Hepatocyte (in vitro differentiated cells): ENCODE measurements at regions not wholly inside any gene's neighbourhood (a gene's known extent, or its start where the extent isn't known, plus 50 kb on each side); places are given as distances from the start of the nearest gene placed in this dataset.
A peak's percentile ranks its signal among the peaks of the same experiment; 100 is the strongest.

Experiments used
- DNase-seq: peaks from one replicate; pipeline ENCODE4 v3.0.0-alpha.2; 2016; ENCODE audit warnings: low spot score
- H2AFZ ChIP-seq: fragments of 200-600 bp; sonication (generic); 2 replicates; pipeline ENCODE4 v1.6.0; 2016; ENCODE audit warnings: antibody characterized with exemption, mild to moderate bottlenecking
- H3K27ac ChIP-seq: fragments of 200-600 bp; sonication (generic); 2 replicates; pipeline ENCODE4 v1.5.1; 2016; ENCODE audit warnings: mild to moderate bottlenecking
- H3K27me3 ChIP-seq: fragments of 200-600 bp; sonication (generic); 2 replicates; pipeline ENCODE4 v1.6.1; 2016
- H3K36me3 ChIP-seq: fragments of 200-600 bp; sonication (generic); replicated peaks from 2 replicates; pipeline ENCODE4 v1.5.1; 2016; ENCODE audit warnings: low read depth; ENCODE audit not compliant: insufficient read depth
- H3K4me1 ChIP-seq: fragments of 200-600 bp; sonication (generic); 2 replicates; pipeline ENCODE4 v1.5.1; 2016; ENCODE audit warnings: mild to moderate bottlenecking, moderate library complexity; ENCODE audit not compliant: insufficient read depth
- H3K4me2 ChIP-seq: fragments of 200-600 bp; sonication (generic); 2 replicates; pipeline ENCODE4 v1.6.0; 2016
- H3K4me3 ChIP-seq: fragments of 200-600 bp; sonication (generic); 2 replicates; pipeline ENCODE4 v1.5.1; 2016; ENCODE audit warnings: mild to moderate bottlenecking
- H3K79me2 ChIP-seq: fragments of 200-600 bp; sonication (generic); 2 replicates; pipeline ENCODE4 v1.6.0; 2017; ENCODE audit warnings: mild to moderate bottlenecking
- H3K9me2 ChIP-seq: fragments of 200-600 bp; sonication (generic); replicated peaks from 2 replicates; pipeline ENCODE4 v1.6.0; 2017; ENCODE audit warnings: mild to moderate bottlenecking; ENCODE audit not compliant: insufficient read depth
- H3K9me3 ChIP-seq: fragments of 200-600 bp; sonication (generic); 2 replicates; pipeline ENCODE4 v1.5.1; 2016; ENCODE audit warnings: low read depth, mild to moderate bottlenecking
- H4K20me1 ChIP-seq: fragments of 200-600 bp; sonication (generic); 2 replicates; pipeline ENCODE4 v1.6.0; 2016; ENCODE audit warnings: mild to moderate bottlenecking; ENCODE audit not compliant: insufficient read depth, poor library complexity, severe bottlenecking
- EZH2 ChIP-seq: fragments of 200-600 bp; sonication (generic); IDR thresholded peaks from 2 replicates; pipeline ENCODE4 v1.6.1; 2016; ENCODE audit warnings: antibody characterized with exemption, mild to moderate bottlenecking, borderline replicate concordance
- EZH2phosphoT487 ChIP-seq: fragments of 200-600 bp; sonication (generic); IDR thresholded peaks from one replicate; pipeline ENCODE4 v1.6.1; 2018; ENCODE audit warnings: antibody characterized with exemption, mild to moderate bottlenecking, low read depth, moderate library complexity; ENCODE audit not compliant: unreplicated experiment, severe bottlenecking
- WGBS: methylation state at CpG from one replicate; pipeline ENCODE4 v1.1.6; 2016; ENCODE audit warnings: low lambda C conversion rate; ENCODE audit errors: missing lambda C conversion rate; 5-methylcytosine and 5-hydroxymethylcytosine counted together
- TF ChIP-seq, protein P1 (sequence below): fragments of 200-600 bp; sonication (generic); IDR thresholded peaks from 2 replicates; pipeline ENCODE4 v1.5.1; 2016; ENCODE audit warnings: antibody characterized with exemption, mild to moderate bottlenecking; ENCODE audit not compliant: poor library complexity

DNA sequence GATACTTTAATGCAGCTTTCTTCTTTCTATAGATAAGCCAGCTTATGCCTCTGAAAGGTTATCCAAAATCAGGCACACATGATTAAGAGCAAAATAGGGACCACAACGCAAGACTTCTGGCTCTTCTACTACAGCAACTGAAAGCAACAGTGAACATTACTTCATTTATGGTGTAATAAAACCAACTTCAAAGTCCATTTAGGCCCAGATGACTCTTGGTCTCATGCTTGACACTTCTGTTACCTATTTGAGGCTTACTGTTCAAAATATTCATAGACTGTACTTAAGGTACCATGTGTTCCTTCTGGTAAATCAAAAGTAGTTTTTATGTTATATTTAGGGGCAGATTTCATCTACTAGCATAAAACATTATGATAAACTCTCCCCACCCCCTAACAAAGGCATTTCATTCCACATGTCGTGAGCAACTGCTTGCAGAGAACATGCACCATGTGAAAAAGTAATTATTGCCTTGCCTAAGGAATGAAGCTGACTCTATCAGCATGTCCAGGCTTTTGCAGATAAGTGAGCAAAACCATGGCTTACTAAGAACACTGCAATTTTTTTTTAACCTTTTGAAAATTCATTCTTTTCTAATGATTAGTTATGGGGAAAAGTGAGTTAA, 154.9 kb upstream of the ITGB1 start:
- Histone ChIP-seq H3K27ac (peak overlapping the region; percentile 61), H3K27me3 (no peaks in the 10 kb centered on the region), H3K36me3 (no peaks in the 10 kb centered on the region), H3K4me3 (no peak overlapping the region), H3K9me3 (no peaks in the 10 kb centered on the region), H2AFZ (no peak overlapping the region), H3K79me2 (no peaks in the 10 kb centered on the region), H3K4me1 (peaks cover 20% of the 10 kb centered on the region), H3K4me2 (peak overlapping the region; percentile 30), H4K20me1 (no peaks in the 10 kb centered on the region), H3K9me2 (no peaks in the 10 kb centered on the region)
- TF ChIP-seq, protein P1, sequence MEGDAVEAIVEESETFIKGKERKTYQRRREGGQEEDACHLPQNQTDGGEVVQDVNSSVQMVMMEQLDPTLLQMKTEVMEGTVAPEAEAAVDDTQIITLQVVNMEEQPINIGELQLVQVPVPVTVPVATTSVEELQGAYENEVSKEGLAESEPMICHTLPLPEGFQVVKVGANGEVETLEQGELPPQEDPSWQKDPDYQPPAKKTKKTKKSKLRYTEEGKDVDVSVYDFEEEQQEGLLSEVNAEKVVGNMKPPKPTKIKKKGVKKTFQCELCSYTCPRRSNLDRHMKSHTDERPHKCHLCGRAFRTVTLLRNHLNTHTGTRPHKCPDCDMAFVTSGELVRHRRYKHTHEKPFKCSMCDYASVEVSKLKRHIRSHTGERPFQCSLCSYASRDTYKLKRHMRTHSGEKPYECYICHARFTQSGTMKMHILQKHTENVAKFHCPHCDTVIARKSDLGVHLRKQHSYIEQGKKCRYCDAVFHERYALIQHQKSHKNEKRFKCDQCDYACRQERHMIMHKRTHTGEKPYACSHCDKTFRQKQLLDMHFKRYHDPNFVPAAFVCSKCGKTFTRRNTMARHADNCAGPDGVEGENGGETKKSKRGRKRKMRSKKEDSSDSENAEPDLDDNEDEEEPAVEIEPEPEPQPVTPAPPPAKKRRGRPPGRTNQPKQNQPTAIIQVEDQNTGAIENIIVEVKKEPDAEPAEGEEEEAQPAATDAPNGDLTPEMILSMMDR, result no peak
- no peak for TF ChIP-seq EZH2phosphoT487
- no peak for TF ChIP-seq EZH2
- DNase-seq, result peak; percentile 28
- 42% methylated on average over 2 of the region's 2 CpGs for WGBS

DNA sequence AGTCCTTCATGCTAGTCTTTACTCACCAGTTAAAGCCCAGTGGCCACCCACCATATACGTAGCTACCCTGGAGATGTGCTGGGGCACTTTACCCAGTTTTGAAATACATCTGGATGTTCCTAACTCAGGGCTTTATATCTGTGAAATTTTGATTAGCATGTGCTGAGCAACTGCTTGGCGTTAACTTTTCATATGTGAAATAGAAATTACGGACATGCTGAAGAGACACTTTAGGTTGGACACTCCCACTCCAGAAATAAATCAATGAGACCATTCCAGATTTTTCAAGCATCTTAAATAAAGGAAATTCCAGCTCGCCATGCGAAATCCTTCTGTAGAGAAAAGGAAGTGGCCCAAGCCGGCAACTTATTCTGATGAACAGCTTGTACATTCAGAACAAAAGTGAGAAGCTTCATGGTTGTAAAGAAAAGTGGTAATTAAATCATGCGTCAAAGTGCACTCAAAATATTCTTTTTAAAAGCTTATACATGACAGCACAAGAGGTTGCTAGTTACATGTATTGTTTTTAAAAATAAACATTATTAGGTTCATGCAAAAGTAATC, 153.5 kb upstream of the ITGB1 start:
- Histone ChIP-seq H3K36me3 (no peaks in the 10 kb centered on the region), H3K9me3 (no peaks in the 10 kb centered on the region), H3K4me3 (no peak overlapping the region), H3K4me2 (no peak overlapping the region), H4K20me1 (no peaks in the 10 kb centered on the region), H3K9me2 (no peaks in the 10 kb centered on the region), H3K27me3 (no peaks in the 10 kb centered on the region), H3K4me1 (peaks cover 20% of the 10 kb centered on the region), H2AFZ (no peak overlapping the region), H3K79me2 (no peaks in the 10 kb centered on the region), H3K27ac (no peak overlapping the region)
- 96% methylated on average over 7 of the region's 7 CpGs for WGBS
- no peak for TF ChIP-seq EZH2
- TF ChIP-seq, protein P1, result no peak
- no peak for TF ChIP-seq EZH2phosphoT487
- DNase-seq, result no peak

DNA sequence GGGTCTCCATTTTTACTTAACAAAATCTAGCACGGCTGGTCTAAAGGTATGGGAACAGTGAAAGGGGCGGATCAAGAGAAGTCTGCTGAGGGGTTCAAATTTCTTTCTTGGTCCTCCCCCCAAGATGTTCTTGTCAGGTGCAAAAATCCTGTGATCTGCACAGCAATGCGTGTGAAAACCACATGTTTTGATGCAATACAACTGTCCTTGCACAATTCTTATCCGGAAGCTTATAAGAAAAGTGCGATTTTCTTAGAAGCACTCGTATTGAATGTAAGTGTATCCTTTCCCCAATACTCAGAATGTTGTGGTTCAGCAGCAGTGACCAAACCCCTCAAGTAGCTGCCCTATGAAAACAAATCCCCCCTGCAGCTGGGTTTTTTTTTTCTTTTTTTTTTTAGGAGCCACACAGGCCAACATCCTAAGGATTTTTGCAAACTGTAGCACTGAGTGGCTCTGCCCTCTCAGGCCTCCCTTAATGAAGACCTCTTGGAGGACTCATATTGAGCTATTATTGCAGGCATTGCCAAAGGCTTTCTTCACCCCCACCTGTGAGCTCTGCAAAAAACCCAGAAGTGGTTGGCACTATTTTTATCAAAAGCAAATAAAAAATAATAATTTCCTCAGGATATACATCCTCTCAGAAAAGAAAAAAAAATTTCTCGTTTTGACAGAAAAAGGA, 151.9 kb upstream of the ITGB1 start:
- no peak overlapping the region for H3K4me2 ChIP-seq
- H3K79me2 ChIP-seq, result no peaks in the 10 kb centered on the region
- DNase-seq, result no peak
- no peak overlapping the region for H2AFZ ChIP-seq
- no peaks in the 10 kb centered on the region for H3K27me3 ChIP-seq
- 87% methylated on average over 7 of the region's 7 CpGs for WGBS
- peaks cover 20% of the 10 kb centered on the region for H3K4me1 ChIP-seq
- no peaks in the 10 kb centered on the region for H3K9me3 ChIP-seq
- H4K20me1 ChIP-seq, result no peaks in the 10 kb centered on the region
- H3K4me3 ChIP-seq, result no peak overlapping the region
- no peak overlapping the region for H3K27ac ChIP-seq
- H3K9me2 ChIP-seq, result no peaks in the 10 kb centered on the region
- H3K36me3 ChIP-seq, result no peaks in the 10 kb centered on the region
- TF ChIP-seq, protein P1, result no peak
- TF ChIP-seq EZH2phosphoT487 (no peak), EZH2 (no peak)
